ENCODE measurements at regions not wholly inside any gene's neighbourhood (a gene's known extent, or its start where the extent isn't known, plus 50 kb on each side); places are given as distances from the start of the nearest gene placed in this dataset.
A peak's percentile ranks its signal among the peaks of the same experiment; 100 is the strongest.

DNA sequence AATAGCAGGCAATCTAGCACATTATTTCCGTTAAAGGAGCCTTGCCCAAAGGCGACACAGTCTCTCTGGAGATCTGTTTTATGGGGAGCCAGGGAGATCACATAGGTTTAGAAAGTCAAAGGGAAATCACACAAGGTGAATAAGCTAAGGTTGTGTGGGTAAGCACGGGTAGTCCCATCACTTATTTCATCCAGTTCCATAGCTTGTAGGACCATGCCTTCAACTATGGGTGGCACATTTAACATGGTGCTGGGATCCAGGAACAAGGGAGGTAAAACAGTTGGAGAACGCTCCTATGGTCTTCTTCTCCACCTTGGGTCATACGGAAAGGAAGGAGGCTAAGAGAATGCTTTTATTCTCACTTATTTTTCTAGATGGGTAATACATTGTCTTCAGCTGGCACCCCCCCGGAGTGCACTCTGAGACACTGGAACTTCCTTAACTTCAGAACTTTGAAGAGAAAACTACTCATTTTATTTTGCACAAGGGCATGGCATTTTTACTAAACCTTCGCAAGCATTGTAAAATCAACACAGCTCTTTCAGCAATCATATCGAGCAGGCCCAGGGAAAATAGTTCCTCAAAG is 435.4 kb downstream of the KIF20B start:
- Mint-ChIP-seq H3K36me3 (peaks cover 0 to 14% (median 0%) of the 10 kb centered on the region in 5 donors), H3K27me3 (peaks cover 0 to 2% (median 0%) of the 10 kb centered on the region in 5 donors), H3K4me3 (no peak overlapping the region), H3K9me3 (peaks cover 13 to 77% (median 34%) of the 10 kb centered on the region in 11 donors), H3K4me1 (no peaks in the 10 kb centered on the region), H3K27ac (no peak overlapping the region)
- peaks cover 0 to 33% (median 3%) of the 10 kb centered on the region in 3 experiments for H3K9me3 ChIP-seq (ENCODE audit: control insufficient read depth in 2 of 3, low read length in 3 of 3)
- DNase-seq (peak in 1 of 9 donors; percentile 1), ATAC-seq (no peak)
- no peak overlapping the region for H3K4me3 ChIP-seq (ENCODE audit: low read length)
- intact Hi-C loops (cut with micrococcal nuclease) = loop anchor here in 1 of 2 donors (5.0 kb wide), 1 partner anchor 345 kb away; no protein-coding TSS in a partner anchor
- ChIA-PET CTCF (no interaction called here), POLR2A (no interaction called here)
- no peak overlapping the region for H3K27ac ChIP-seq (ENCODE audit: low read depth, low read length)
- H3K4me1 ChIP-seq (ENCODE audit: control insufficient read depth in 2 of 2, insufficient read depth in 2 of 2, low read length in 2 of 2) = no peaks in the 10 kb centered on the region
- H3K27me3 ChIP-seq (ENCODE audit: control insufficient read depth in 2 of 2, insufficient read depth in 2 of 2, low read length in 2 of 2) = no peaks in the 10 kb centered on the region
- no peaks in the 10 kb centered on the region for H3K36me3 ChIP-seq (ENCODE audit: control insufficient read depth in 2 of 3, insufficient read depth in 3 of 3, low read length in 3 of 3)

DNA sequence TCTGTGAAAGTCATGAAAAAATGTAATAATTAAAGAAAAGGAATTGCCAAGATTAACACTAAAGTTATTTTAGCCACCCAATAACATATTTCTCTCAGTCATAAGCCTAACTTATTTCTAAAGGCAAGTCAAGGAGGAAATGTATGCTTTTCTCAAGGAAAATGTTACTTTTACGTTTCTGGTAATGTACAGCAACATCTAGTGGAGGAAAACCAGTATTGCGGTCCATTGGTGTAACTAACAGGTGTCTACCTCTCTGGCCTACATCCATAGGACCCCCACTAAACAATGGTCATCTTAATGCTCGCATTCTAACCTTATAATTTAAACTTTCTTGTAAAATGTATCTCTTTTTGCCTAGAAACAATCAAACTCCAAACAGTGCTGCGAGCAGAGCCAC is 437.5 kb downstream of the KIF20B start:
- Histone ChIP-seq H3K36me3 (ENCODE audit: control insufficient read depth in 2 of 3, insufficient read depth in 3 of 3, low read length in 3 of 3) (no peaks in the 10 kb centered on the region), H3K4me3 (ENCODE audit: low read length) (no peak overlapping the region), H3K27ac (ENCODE audit: low read depth, low read length) (no peak overlapping the region), H3K27me3 (ENCODE audit: control insufficient read depth in 2 of 2, insufficient read depth in 2 of 2, low read length in 2 of 2) (no peaks in the 10 kb centered on the region), H3K4me1 (ENCODE audit: control insufficient read depth in 2 of 2, insufficient read depth in 2 of 2, low read length in 2 of 2) (no peaks in the 10 kb centered on the region), H3K9me3 (ENCODE audit: control insufficient read depth in 2 of 3, low read length in 3 of 3) (peaks cover 0 to 33% (median 3%) of the 10 kb centered on the region in 3 experiments)
- H3K4me1 Mint-ChIP-seq = peaks cover 0 to 1% (median 0%) of the 10 kb centered on the region in 7 donors
- no peak for ATAC-seq
- ChIA-PET CTCF (no interaction called here), POLR2A (no interaction called here)
- intact Hi-C loops (cut with micrococcal nuclease) = loop anchor here (1.0 to 5.0 kb wide), 2 partner anchors 346 to 347 kb away; no protein-coding TSS in a partner anchor
- H3K27me3 Mint-ChIP-seq = peaks cover 0 to 10% (median 0%) of the 10 kb centered on the region in 5 donors
- DNase-seq = no peak
- no peak overlapping the region for H3K4me3 Mint-ChIP-seq
- H3K27ac Mint-ChIP-seq = no peak overlapping the region
- H3K36me3 Mint-ChIP-seq = peaks cover 0 to 14% (median 0%) of the 10 kb centered on the region in 5 donors
- H3K9me3 Mint-ChIP-seq = peaks cover 15 to 70% (median 32%) of the 10 kb centered on the region in 11 donors

DNA sequence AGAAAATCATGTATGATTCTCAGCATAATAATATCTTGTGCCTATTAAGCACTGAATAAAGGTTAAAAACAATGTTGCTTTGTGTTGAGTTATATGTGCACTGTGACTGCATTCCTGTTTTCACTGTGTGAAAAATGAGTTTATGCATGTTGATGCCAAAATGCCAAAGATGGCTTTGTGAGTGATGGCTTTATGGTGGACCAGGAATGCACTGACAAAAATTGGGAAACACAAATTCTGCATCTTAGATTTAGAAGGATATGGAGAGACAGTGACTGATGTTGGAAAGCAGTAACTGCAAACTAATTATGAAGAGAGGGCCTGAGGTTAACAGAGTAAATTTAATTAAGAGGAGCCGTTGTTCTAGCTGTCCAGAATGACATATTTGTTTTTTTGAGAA is 440.4 kb downstream of the KIF20B start:
- DNase-seq (no peak), ATAC-seq (no peak)
- peaks cover 0 to 13% (median 0%) of the 10 kb centered on the region in 3 experiments for H3K9me3 ChIP-seq (ENCODE audit: control insufficient read depth in 2 of 3, low read length in 3 of 3)
- H3K36me3 ChIP-seq (ENCODE audit: control insufficient read depth in 2 of 3, insufficient read depth in 3 of 3, low read length in 3 of 3) = no peaks in the 10 kb centered on the region
- H3K4me1 Mint-ChIP-seq = peaks cover 0 to 1% (median 0%) of the 10 kb centered on the region in 7 donors
- peaks cover 0 to 3% (median 0%) of the 10 kb centered on the region in 5 donors for H3K36me3 Mint-ChIP-seq
- no peak overlapping the region for H3K27ac Mint-ChIP-seq
- intact Hi-C loops (cut with micrococcal nuclease) = no loop called here
- H3K4me1 ChIP-seq (ENCODE audit: control insufficient read depth in 2 of 2, insufficient read depth in 2 of 2, low read length in 2 of 2) = no peaks in the 10 kb centered on the region
- H3K4me3 ChIP-seq (ENCODE audit: low read length) = no peak overlapping the region
- H3K27ac ChIP-seq (ENCODE audit: low read depth, low read length) = no peak overlapping the region
- ChIA-PET POLR2A (no interaction called here), CTCF (interaction anchor here (0.6 kb wide), 1 partner anchor 431 kb away, joined by 5 read pairs; no protein-coding TSS in a partner anchor)
- H3K9me3 Mint-ChIP-seq = peaks cover 6 to 41% (median 18%) of the 10 kb centered on the region in 11 donors
- H3K27me3 ChIP-seq (ENCODE audit: control insufficient read depth in 2 of 2, insufficient read depth in 2 of 2, low read length in 2 of 2) = no peaks in the 10 kb centered on the region
- H3K4me3 Mint-ChIP-seq = no peak overlapping the region
- peaks cover 0 to 10% (median 3%) of the 10 kb centered on the region in 5 donors for H3K27me3 Mint-ChIP-seq

DNA sequence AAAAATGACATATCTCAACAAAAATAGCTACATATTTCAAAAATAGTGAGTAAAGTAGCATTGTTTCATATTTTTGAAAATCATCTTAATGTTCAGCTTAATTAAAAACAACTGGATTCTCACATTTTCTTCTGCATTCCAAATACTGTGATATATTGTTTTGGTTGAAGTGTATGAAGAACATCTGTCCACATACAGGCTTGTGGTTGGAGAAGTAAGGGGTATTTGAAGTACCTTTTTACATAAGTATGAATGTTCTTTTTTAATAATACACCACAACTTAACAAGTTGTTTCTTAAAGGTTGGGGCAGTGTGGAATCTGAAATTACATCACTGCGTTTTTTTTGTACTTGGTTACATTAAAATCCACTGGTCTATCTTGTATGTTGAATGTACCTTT is 442.5 kb downstream of the KIF20B start:
- H3K27ac Mint-ChIP-seq = no peak overlapping the region
- POLR2A ChIA-PET = no interaction called here
- H3K36me3 Mint-ChIP-seq = peaks cover 0 to 3% (median 0%) of the 10 kb centered on the region in 5 donors
- H3K9me3 Mint-ChIP-seq = peaks cover 0 to 22% (median 13%) of the 10 kb centered on the region in 11 donors
- no peak overlapping the region for H3K4me3 ChIP-seq (ENCODE audit: low read length)
- H3K36me3 ChIP-seq (ENCODE audit: control insufficient read depth in 2 of 3, insufficient read depth in 3 of 3, low read length in 3 of 3) = no peaks in the 10 kb centered on the region
- CTCF ChIA-PET = no interaction called here
- no peaks in the 10 kb centered on the region for H3K4me1 ChIP-seq (ENCODE audit: control insufficient read depth in 2 of 2, insufficient read depth in 2 of 2, low read length in 2 of 2)
- ATAC-seq = no peak
- H3K27me3 ChIP-seq (ENCODE audit: control insufficient read depth in 2 of 2, insufficient read depth in 2 of 2, low read length in 2 of 2) = no peaks in the 10 kb centered on the region
- H3K4me3 Mint-ChIP-seq = no peak overlapping the region
- no peak for DNase-seq
- intact Hi-C loops (cut with micrococcal nuclease) = no loop called here
- peaks cover 0 to 1% (median 0%) of the 10 kb centered on the region in 7 donors for H3K4me1 Mint-ChIP-seq
- H3K27me3 Mint-ChIP-seq = peaks cover 0 to 10% (median 3%) of the 10 kb centered on the region in 5 donors
- no peak overlapping the region for H3K27ac ChIP-seq (ENCODE audit: low read depth, low read length)
- no peaks in the 10 kb centered on the region for H3K9me3 ChIP-seq (ENCODE audit: control insufficient read depth in 2 of 3, low read length in 3 of 3)

DNA sequence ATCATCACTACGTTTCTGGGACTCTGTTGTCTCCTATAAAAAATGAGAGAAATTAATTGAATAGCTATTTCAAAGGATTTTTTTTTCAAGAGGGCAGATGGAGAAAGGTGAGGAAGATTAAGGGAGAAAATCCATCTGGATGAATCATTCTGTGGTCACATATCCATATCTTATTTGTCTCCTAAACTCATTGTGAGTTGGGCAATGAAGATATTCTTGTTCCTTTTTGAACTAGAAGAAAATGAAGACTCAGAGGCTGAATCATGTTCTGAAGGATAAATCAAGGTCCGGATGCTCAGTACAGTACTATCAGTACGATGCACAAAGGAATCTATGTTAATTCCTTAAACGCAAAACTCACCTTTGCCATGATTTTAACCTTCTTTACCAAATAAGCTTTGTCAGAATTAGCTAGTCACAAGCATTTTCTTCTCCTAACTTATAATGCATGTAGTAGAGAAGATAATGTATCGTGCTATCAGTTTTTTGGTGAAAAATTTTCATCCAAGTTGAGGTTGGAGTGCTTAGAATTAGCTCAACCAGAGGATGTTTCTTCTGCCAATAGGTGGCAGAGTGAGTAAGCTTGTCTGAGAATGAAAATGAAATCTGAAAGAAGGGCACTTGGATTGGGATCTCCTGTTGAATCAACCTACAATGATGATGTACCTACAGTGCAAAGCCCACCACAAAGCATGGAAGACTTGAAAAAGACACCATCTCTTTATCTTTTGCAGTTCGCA is 446.9 kb downstream of the KIF20B start:
- no peak for ATAC-seq
- Histone ChIP-seq H3K27ac (ENCODE audit: low read depth, low read length) (no peak overlapping the region), H3K36me3 (ENCODE audit: control insufficient read depth in 2 of 3, insufficient read depth in 3 of 3, low read length in 3 of 3) (no peaks in the 10 kb centered on the region), H3K9me3 (ENCODE audit: control insufficient read depth in 2 of 3, low read length in 3 of 3) (no peaks in the 10 kb centered on the region), H3K4me1 (ENCODE audit: control insufficient read depth in 2 of 2, insufficient read depth in 2 of 2, low read length in 2 of 2) (no peaks in the 10 kb centered on the region), H3K4me3 (ENCODE audit: low read length) (no peak overlapping the region), H3K27me3 (ENCODE audit: control insufficient read depth in 2 of 2, insufficient read depth in 2 of 2, low read length in 2 of 2) (no peaks in the 10 kb centered on the region)
- Mint-ChIP-seq H3K27me3 (peaks cover 0 to 7% (median 3%) of the 10 kb centered on the region in 5 donors), H3K4me3 (no peak overlapping the region), H3K9me3 (peaks cover 0 to 5% (median 0%) of the 10 kb centered on the region in 11 donors), H3K4me1 (peaks cover 0 to 1% (median 0%) of the 10 kb centered on the region in 7 donors), H3K27ac (no peak overlapping the region), H3K36me3 (no peaks in the 10 kb centered on the region)
- no peak for DNase-seq
- CTCF ChIA-PET = no interaction called here
- POLR2A ChIA-PET = no interaction called here
- intact Hi-C loops (cut with micrococcal nuclease) = no loop called here

DNA sequence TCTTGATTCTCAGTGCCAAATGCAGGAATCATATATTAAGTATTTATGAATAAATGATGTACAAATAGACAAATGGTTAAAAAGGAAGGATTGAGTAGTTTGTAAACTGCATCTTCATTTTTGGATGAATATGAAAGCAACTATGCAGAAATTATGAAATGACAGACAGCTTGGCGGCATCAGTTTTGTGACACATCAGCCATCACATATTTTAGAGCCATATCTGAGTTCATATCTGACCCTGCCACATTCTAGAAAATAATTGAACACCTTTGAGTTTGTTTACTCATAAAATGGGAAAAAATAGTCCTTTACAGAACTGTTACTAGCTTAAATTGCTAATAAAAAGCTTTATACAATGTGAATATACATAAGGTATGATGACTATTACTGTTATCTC is 448.2 kb downstream of the KIF20B start:
- POLR2A ChIA-PET = no interaction called here
- Mint-ChIP-seq H3K27me3 (peaks cover 0 to 4% (median 3%) of the 10 kb centered on the region in 5 donors), H3K27ac (no peak overlapping the region), H3K36me3 (no peaks in the 10 kb centered on the region), H3K9me3 (peaks cover 0 to 5% (median 0%) of the 10 kb centered on the region in 11 donors), H3K4me3 (no peak overlapping the region), H3K4me1 (no peaks in the 10 kb centered on the region)
- H3K27me3 ChIP-seq (ENCODE audit: control insufficient read depth in 2 of 2, insufficient read depth in 2 of 2, low read length in 2 of 2) = no peaks in the 10 kb centered on the region
- no peaks in the 10 kb centered on the region for H3K36me3 ChIP-seq (ENCODE audit: control insufficient read depth in 2 of 3, insufficient read depth in 3 of 3, low read length in 3 of 3)
- H3K27ac ChIP-seq (ENCODE audit: low read depth, low read length) = no peak overlapping the region
- intact Hi-C loops (cut with micrococcal nuclease) = no loop called here
- no peak overlapping the region for H3K4me3 ChIP-seq (ENCODE audit: low read length)
- CTCF ChIA-PET = no interaction called here
- H3K9me3 ChIP-seq (ENCODE audit: control insufficient read depth in 2 of 3, low read length in 3 of 3) = no peaks in the 10 kb centered on the region
- DNase-seq (no peak), ATAC-seq (no peak)
- H3K4me1 ChIP-seq (ENCODE audit: control insufficient read depth in 2 of 2, insufficient read depth in 2 of 2, low read length in 2 of 2) = no peaks in the 10 kb centered on the region
